Spleen (tissue), 11 donors: ENCODE measurements at regions not wholly inside any gene's neighbourhood (a gene's known extent, or its start where the extent isn't known, plus 50 kb on each side); places are given as distances from the start of the nearest gene placed in this dataset.

Experiments
- DNase-seq: peaks from one replicate; pipeline ENCODE4 v3.0.0-alpha.2; 2020
- H3K27ac ChIP-seq, 8 donors: fragments of 200-600 bp; sonication (generic) in 7 of 8; 1 replicate in 4 of 8; 2 replicates in 4 of 8; pipeline versions ENCODE4 v1.5.0 to v1.8.0; 2016 to 2021; ENCODE audit warnings: inconsistent platforms in 4 of 8, mild to moderate bottlenecking in 4 of 8, moderate library complexity in 1 of 8
- H3K27me3 ChIP-seq, 7 donors: fragments of 200-600 bp; sonication (generic) in 6 of 7; replicated peaks in 1 of 7; 1 replicate in 4 of 7; 2 replicates in 3 of 7; pipeline versions ENCODE4 v1.5.0 to v1.8.0; 2016 to 2021; ENCODE audit warnings: inconsistent platforms in 3 of 7, mild to moderate bottlenecking in 1 of 7
- H3K36me3 ChIP-seq, 6 donors: fragments of 200-600 bp; sonication (generic) in 5 of 6; 1 replicate in 4 of 6; 2 replicates in 2 of 6; pipeline versions ENCODE4 v1.5.0 to v1.8.0; 2016 to 2021; ENCODE audit warnings: inconsistent platforms in 2 of 6
- H3K4me1 ChIP-seq, 6 donors: fragments of 200-600 bp; sonication (generic) in 5 of 6; 1 replicate in 3 of 6; 2 replicates in 3 of 6; pipeline versions ENCODE4 v1.5.0 to v1.8.0; 2016 to 2021; ENCODE audit warnings: inconsistent platforms in 3 of 6
- H3K4me3 ChIP-seq, 8 donors: fragments of 200-600 bp; sonication (generic) in 7 of 8; 1 replicate in 4 of 8; 2 replicates in 4 of 8; pipeline versions ENCODE4 v1.5.0 to v1.8.0; 2016 to 2021; ENCODE audit warnings: inconsistent platforms in 4 of 8, mild to moderate bottlenecking in 4 of 8, moderate library complexity in 2 of 8
- H3K9me3 ChIP-seq, 8 donors: fragments of 200-600 bp; sonication (generic) in 7 of 8; 1 replicate in 4 of 8; 2 replicates in 4 of 8; pipeline versions ENCODE4 v1.5.0 to v1.8.0; 2016 to 2021; ENCODE audit warnings: inconsistent platforms in 4 of 8
- POLR2A ChIP-seq, 3 donors: fragments of 450-650 bp; IDR thresholded peaks; one replicate each; pipeline ENCODE4 v1.5.1; 2017; ENCODE audit warnings: antibody characterized with exemption in 3 of 3, mild to moderate bottlenecking in 1 of 3
- POLR2AphosphoS5 ChIP-seq, 3 donors: sonication (generic); formaldehyde crosslinking; IDR thresholded peaks; one replicate each; pipeline ENCODE4 v1.5.1; 2017; ENCODE audit warnings: antibody characterized with exemption in 3 of 3
- WGBS, 5 donors: extraction: QIAGEN DNeasy Blood & Tissue Kit in 3 of 5; methylation state at CpG; one replicate each; pipeline versions ENCODE4 v1.1.5 to v1.1.7; 2013 to 2018; 5-methylcytosine and 5-hydroxymethylcytosine counted together
- intact Hi-C: fragments of 100-400 bp; cut with DNase I; formaldehyde crosslinking; loops from one replicate; pipeline ENCODE4 v1.15.0; 2023; ENCODE audit warnings: low total_unique reads
- TF ChIP-seq, protein P1 (sequence below), 11 experiments: fragments of 200-600 bp in 7 of 11; fragments of 450-650 bp in 4 of 11; sonication (generic) in 4 of 11; IDR thresholded peaks in 8 of 11; conservative IDR thresholded peaks in 3 of 11; 1 replicate in 7 of 11; 2 replicates in 4 of 11; pipeline versions ENCODE4 v1.4.0 to v1.8.0; 2016 to 2021; ENCODE audit warnings: antibody characterized with exemption in 11 of 11, inconsistent platforms in 4 of 11, mild to moderate bottlenecking in 1 of 11
- donor health status: healthy with polysubstance abuse.
- donor health status: DM: no; HTN: no; CAD: no; lungs with moderate emphysema.
- donor health status: DM: no; HTN: no; CAD: no.
- donor health status: Bipolar disorder and iron deficiency.
- donor health status: healthy.
- donor health status: DM: no; HTN: no; CAD: no.
- donor health status: DM: yes; HTN: yes; CAD: no.

DNA sequence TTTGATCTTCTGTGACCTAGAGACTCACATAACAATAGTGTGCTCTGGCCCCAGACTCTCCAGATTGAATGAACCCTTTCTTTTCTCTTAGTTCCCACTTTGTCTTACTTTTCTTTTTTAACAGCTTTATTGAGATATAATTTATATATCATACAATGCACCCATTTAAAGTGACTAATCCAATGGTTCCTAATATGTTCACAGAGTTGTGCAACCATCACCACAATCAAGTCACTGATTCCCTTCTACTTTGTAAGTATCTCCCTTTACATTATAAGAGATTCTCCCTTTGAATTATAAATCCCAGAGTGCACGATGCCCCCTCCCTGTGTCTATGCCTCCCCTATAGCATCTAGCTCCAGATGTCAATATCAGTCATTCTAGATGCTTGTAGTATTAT, 172.4 kb downstream of the HINT1 start:
- no peak for TF ChIP-seq POLR2A (IDR thresholded peaks at IDR 0.05)
- TF ChIP-seq, protein P1, sequence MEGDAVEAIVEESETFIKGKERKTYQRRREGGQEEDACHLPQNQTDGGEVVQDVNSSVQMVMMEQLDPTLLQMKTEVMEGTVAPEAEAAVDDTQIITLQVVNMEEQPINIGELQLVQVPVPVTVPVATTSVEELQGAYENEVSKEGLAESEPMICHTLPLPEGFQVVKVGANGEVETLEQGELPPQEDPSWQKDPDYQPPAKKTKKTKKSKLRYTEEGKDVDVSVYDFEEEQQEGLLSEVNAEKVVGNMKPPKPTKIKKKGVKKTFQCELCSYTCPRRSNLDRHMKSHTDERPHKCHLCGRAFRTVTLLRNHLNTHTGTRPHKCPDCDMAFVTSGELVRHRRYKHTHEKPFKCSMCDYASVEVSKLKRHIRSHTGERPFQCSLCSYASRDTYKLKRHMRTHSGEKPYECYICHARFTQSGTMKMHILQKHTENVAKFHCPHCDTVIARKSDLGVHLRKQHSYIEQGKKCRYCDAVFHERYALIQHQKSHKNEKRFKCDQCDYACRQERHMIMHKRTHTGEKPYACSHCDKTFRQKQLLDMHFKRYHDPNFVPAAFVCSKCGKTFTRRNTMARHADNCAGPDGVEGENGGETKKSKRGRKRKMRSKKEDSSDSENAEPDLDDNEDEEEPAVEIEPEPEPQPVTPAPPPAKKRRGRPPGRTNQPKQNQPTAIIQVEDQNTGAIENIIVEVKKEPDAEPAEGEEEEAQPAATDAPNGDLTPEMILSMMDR (IDR thresholded peaks at IDR 0.05 in 8 of 11, conservative IDR thresholded peaks at IDR 0.05 in 3 of 11): no peak
- TF ChIP-seq POLR2AphosphoS5 (IDR thresholded peaks at IDR 0.05): no peak
- intact Hi-C loops: no loop called here
- Histone ChIP-seq H3K9me3 (no peaks in the 10 kb centered on the region), H3K27me3 (no peaks in the 10 kb centered on the region), H3K27ac (no peak overlapping the region), H3K36me3 (no peaks in the 10 kb centered on the region), H3K4me3 (no peak overlapping the region), H3K4me1 (no peaks in the 10 kb centered on the region)
- 0 to 48% (median 3%) methylated on average over 1 of the region's 1 CpG for WGBS, 5 donors
- no peak for DNase-seq

- WGBS, 5 donors: 52 to 84% (median 66%) methylated on average over 4 of the region's 4 CpGs
- Histone ChIP-seq H3K4me3 (no peak overlapping the region), H3K4me1 (no peaks in the 10 kb centered on the region), H3K27me3 (no peaks in the 10 kb centered on the region), H3K36me3 (no peaks in the 10 kb centered on the region), H3K9me3 (no peaks in the 10 kb centered on the region), H3K27ac (no peak overlapping the region)
- TF ChIP-seq POLR2A (IDR thresholded peaks at IDR 0.05): no peak
- TF ChIP-seq POLR2AphosphoS5 (IDR thresholded peaks at IDR 0.05): no peak
- TF ChIP-seq, protein P1 (IDR thresholded peaks at IDR 0.05 in 8 of 11, conservative IDR thresholded peaks at IDR 0.05 in 3 of 11): no peak
- DNase-seq: no peak
- intact Hi-C loops: no loop called here
These were observed 173.0 kb downstream of the HINT1 start for GRCh38 chr5:130992095-130992494.

DNA sequence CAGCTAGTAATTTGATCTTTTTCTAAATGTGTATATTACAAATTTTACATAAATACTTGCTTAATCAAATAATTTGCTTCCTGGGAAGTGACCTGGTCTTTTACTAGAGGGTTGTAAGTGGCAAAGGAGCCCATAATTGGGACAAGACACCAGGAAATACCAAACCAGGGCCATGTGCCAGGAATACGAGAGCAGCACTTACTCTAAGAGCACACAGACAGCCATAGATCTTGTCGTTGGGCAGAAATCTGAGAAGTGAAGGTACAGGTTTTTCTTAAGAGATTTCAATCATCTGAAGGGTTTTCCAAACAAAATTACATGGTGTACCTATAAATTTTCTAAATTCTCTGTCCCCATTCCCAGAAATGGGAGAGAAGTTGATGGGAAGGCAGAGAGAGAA, 179.3 kb downstream of the HINT1 start:
- Histone ChIP-seq H3K4me3 (no peak overlapping the region), H3K4me1 (no peaks in the 10 kb centered on the region), H3K36me3 (no peaks in the 10 kb centered on the region), H3K27ac (no peak overlapping the region), H3K9me3 (no peaks in the 10 kb centered on the region), H3K27me3 (no peaks in the 10 kb centered on the region)
- no peak for DNase-seq
- TF ChIP-seq, protein P1 (IDR thresholded peaks at IDR 0.05 in 8 of 11, conservative IDR thresholded peaks at IDR 0.05 in 3 of 11): no peak
- TF ChIP-seq POLR2A (IDR thresholded peaks at IDR 0.05) (no peak), POLR2AphosphoS5 (IDR thresholded peaks at IDR 0.05) (no peak)
- intact Hi-C loops: no loop called here
- WGBS, 5 donors: 60 to 77% (median 69%) methylated on average over 2 of the region's 2 CpGs

GRCh38 chr5:130981663-130982062, 183.4 kb downstream of the HINT1 start:
- Histone ChIP-seq H3K4me1 (no peaks in the 10 kb centered on the region), H3K27ac (no peak overlapping the region), H3K36me3 (no peaks in the 10 kb centered on the region), H3K27me3 (no peaks in the 10 kb centered on the region), H3K9me3 (peaks cover 0 to 3% (median 0%) of the 10 kb centered on the region in 8 donors), H3K4me3 (no peak overlapping the region)
- WGBS, 5 donors: 86 to 97% (median 96%) methylated on average over 5 of the region's 5 CpGs
- TF ChIP-seq, protein P1 (IDR thresholded peaks at IDR 0.05 in 8 of 11, conservative IDR thresholded peaks at IDR 0.05 in 3 of 11): no peak
- no peak for TF ChIP-seq POLR2A (IDR thresholded peaks at IDR 0.05)
- no peak for TF ChIP-seq POLR2AphosphoS5 (IDR thresholded peaks at IDR 0.05)
- intact Hi-C loops: no loop called here
- no peak for DNase-seq
